IMR-90 (cell line): ENCODE measurements at regions not wholly inside any gene's neighbourhood (a gene's known extent, or its start where the extent isn't known, plus 50 kb on each side); places are given as distances from the start of the nearest gene placed in this dataset.

ENCODE experiments used
- ATAC-seq: fragments of 200-7000 bp; cut with Tn5 transposase; 2 replicates; pipeline ENCODE4 v1.9.1; 2020; ENCODE audit warnings: low read depth, mild to moderate bottlenecking, moderate library complexity
- BruUV-seq: library from RNA; stranded (reverse); fragments of 400-500 nt; replicated peaks from 2 replicates; lab custom pipeline; 2021; lab: Mats Ljungman, UMichigan
- CTCF ChIA-PET: fragments of 300-600 bp; formaldehyde crosslinking; extraction: SDS; loops from one replicate; lab custom pipeline; 2021; ENCODE audit warnings: antibody characterized with exemption; lab: Yijun Ruan, JAX
- POLR2A ChIA-PET: fragments of 300-600 bp; sonication (Branson Sonifier 250); formaldehyde crosslinking; loops from one replicate; lab custom pipeline; 2022; ENCODE audit warnings: antibody characterized with exemption; ENCODE audit not compliant: unreplicated experiment; lab: Charles Lee
- DNase-seq: peaks from one replicate; pipeline ENCODE4 v3.0.0; 2013
- H2AFZ ChIP-seq: replicated peaks from 2 replicates; pipeline ENCODE3; 2013; ENCODE audit warnings: low read length, mild to moderate bottlenecking; ENCODE audit not compliant: poor library complexity
- H2AK5ac ChIP-seq: 2 replicates; pipeline ENCODE4 v1.6.1; 2013; ENCODE audit warnings: low read depth, low read length, inconsistent platforms
- H2AK9ac ChIP-seq: replicated peaks from 2 replicates; pipeline ENCODE3; 2013; ENCODE audit warnings: mild to moderate bottlenecking, low read depth, low read length, moderate library complexity; ENCODE audit not compliant: poor library complexity
- H2BK120ac ChIP-seq: 2 replicates; pipeline ENCODE4 v1.6.1; 2013; ENCODE audit warnings: low read depth, low read length, inconsistent platforms
- H2BK15ac ChIP-seq: 3 replicates; pipeline ENCODE4 v1.6.1; 2013; ENCODE audit warnings: low read depth, low read length, inconsistent platforms
- H2BK20ac ChIP-seq: 2 replicates; pipeline ENCODE4 v1.6.1; 2013; ENCODE audit warnings: low read depth, mild to moderate bottlenecking, inconsistent platforms, low read length, moderate library complexity
- H2BK5ac ChIP-seq: 2 replicates; pipeline ENCODE4 v1.6.1; 2013; ENCODE audit warnings: mild to moderate bottlenecking, low read depth, low read length, inconsistent platforms; ENCODE audit not compliant: poor library complexity, severe bottlenecking
- H3K14ac ChIP-seq: replicated peaks from 2 replicates; pipeline ENCODE4 v1.6.1; 2013; ENCODE audit warnings: low read depth, low read length, inconsistent platforms
- H3K18ac ChIP-seq: 2 replicates; pipeline ENCODE4 v1.6.1; 2013; ENCODE audit warnings: low read depth, low read length, control low read depth
- H3K23ac ChIP-seq: 2 replicates; pipeline ENCODE4 v1.6.1; 2013; ENCODE audit warnings: low read depth, low read length, inconsistent platforms
- H3K27ac ChIP-seq: 2 replicates; pipeline ENCODE4 v1.5.1; 2013; ENCODE audit warnings: mild to moderate bottlenecking, control low read depth, low read length; ENCODE audit not compliant: insufficient read depth
- H3K27me3 ChIP-seq: 2 replicates; pipeline ENCODE4 v1.6.1; 2013; ENCODE audit warnings: low read length; ENCODE audit not compliant: control insufficient read depth, insufficient read depth
- H3K36me3 ChIP-seq: 2 replicates; pipeline ENCODE4 v1.6.1; 2013; ENCODE audit warnings: low read length, mixed read lengths; ENCODE audit not compliant: control insufficient read depth, insufficient read depth
- H3K4ac ChIP-seq: 2 replicates; pipeline ENCODE4 v1.6.1; 2013; ENCODE audit warnings: low read depth, low read length, inconsistent platforms
- H3K4me1 ChIP-seq: 2 replicates; pipeline ENCODE4 v1.6.1; 2013; ENCODE audit warnings: low read length, mixed read lengths; ENCODE audit not compliant: control insufficient read depth, insufficient read depth
- H3K4me2 ChIP-seq: 2 replicates; pipeline ENCODE4 v1.6.1; 2013; ENCODE audit warnings: low read depth, mild to moderate bottlenecking, control low read depth, low read length, moderate library complexity
- H3K4me3 ChIP-seq: 2 replicates; pipeline ENCODE4 v1.5.1; 2013; ENCODE audit warnings: low read depth, mild to moderate bottlenecking, control low read depth, low read length, moderate library complexity; ENCODE audit not compliant: insufficient read depth
- H3K56ac ChIP-seq: 2 replicates; pipeline ENCODE4 v1.6.1; 2013; ENCODE audit warnings: low read length, inconsistent platforms; ENCODE audit not compliant: insufficient read depth; ENCODE audit errors: extremely low read depth
- H3K79me1 ChIP-seq, 2 experiments: 2 replicates each; pipeline ENCODE4 v1.6.1; 2013; ENCODE audit warnings: low read length in 2 of 2, inconsistent platforms in 1 of 2, low read depth in 1 of 2
- H3K9ac ChIP-seq: 2 replicates; pipeline ENCODE4 v1.6.1; 2013; ENCODE audit warnings: low read depth, low read length, control low read depth
- H3K9me1 ChIP-seq: 2 replicates; pipeline ENCODE4 v1.6.1; 2013; ENCODE audit warnings: low read length, inconsistent platforms; ENCODE audit not compliant: insufficient read depth
- H3K9me3 ChIP-seq: 2 replicates; pipeline ENCODE4 v1.6.1; 2013; ENCODE audit warnings: low read length; ENCODE audit not compliant: control insufficient read depth, insufficient read depth
- H4K20me1 ChIP-seq: 2 replicates; pipeline ENCODE4 v1.6.1; 2013; ENCODE audit warnings: low read length, inconsistent platforms; ENCODE audit not compliant: insufficient read depth
- H4K5ac ChIP-seq: 2 replicates; pipeline ENCODE4 v1.6.1; 2013; ENCODE audit warnings: mild to moderate bottlenecking, low read depth, low read length, control low read depth
- H4K8ac ChIP-seq, 2 experiments: 2 replicates each; pipeline ENCODE4 v1.6.1; 2013; ENCODE audit warnings: low read depth in 2 of 2, low read length in 2 of 2, control low read depth in 1 of 2, inconsistent platforms in 1 of 2
- H4K91ac ChIP-seq: 2 replicates; pipeline ENCODE4 v1.6.1; 2013; ENCODE audit warnings: low read depth, low read length, inconsistent platforms; ENCODE audit not compliant: insufficient read depth
- ELK1 ChIP-seq: fragments of 150-350 bp; IDR thresholded peaks from 2 replicates; pipeline ENCODE4 v1.6.1; 2016; ENCODE audit warnings: low read depth, mild to moderate bottlenecking, low read length, moderate library complexity, borderline replicate concordance
- RFX5 ChIP-seq: IDR thresholded peaks from 2 replicates; pipeline ENCODE4 v1.8.0; 2012; ENCODE audit warnings: low read depth, mild to moderate bottlenecking, low read length, moderate library complexity
- WGBS, 2 experiments: methylation state at CpG; one replicate each; pipeline versions ENCODE4 v1.1.5 to v1.1.7; 2013; ENCODE audit warnings: missing lambda C conversion rate in 2 of 2; ENCODE audit not compliant: insufficient read length in 1 of 2; ENCODE audit errors: extremely low coverage in 2 of 2; 5-methylcytosine and 5-hydroxymethylcytosine counted together
- dilution Hi-C: fragments of 300-500 bp; cut with HindIII; formaldehyde crosslinking; loops from one replicate; pipeline ENCODE4 v1.14.3; 2018; ENCODE audit warnings: low sequenced_read_pairs; ENCODE audit not compliant: unreplicated experiment
- in situ Hi-C: fragments of 300-500 bp; cut with MboI; formaldehyde crosslinking; loops from 3 replicates; pipeline ENCODE4 v1.14.3; 2019; ENCODE audit warnings: low sequenced_read_pairs, inconsistent platforms, mixed read lengths
- intact Hi-C: fragments of 100-400 bp; cut with micrococcal nuclease; formaldehyde crosslinking; loops from 2 replicates; pipeline ENCODE4 v1.10.0; 2022

GRCh38 chr2:43138441-43138840, 88.0 kb downstream of the ZFP36L2 start:
- no peak overlapping the region for H3K23ac ChIP-seq
- no peaks in the 10 kb centered on the region for H3K27me3 ChIP-seq
- no peak overlapping the region for H3K18ac ChIP-seq
- H3K4me3 ChIP-seq: no peak overlapping the region
- no peak overlapping the region for H2BK20ac ChIP-seq
- H3K4ac ChIP-seq: no peak overlapping the region
- no peak for ATAC-seq
- no peaks in the 10 kb centered on the region for H3K79me1 ChIP-seq
- no peak overlapping the region for H2AK5ac ChIP-seq
- dilution Hi-C loops (no loop called here), in situ Hi-C loops (no loop called here), intact Hi-C loops (no loop called here)
- no peaks in the 10 kb centered on the region for H3K4me1 ChIP-seq
- no peak for DNase-seq
- no peak overlapping the region for H2AFZ ChIP-seq
- H4K91ac ChIP-seq: no peak overlapping the region
- BruUV-seq: no TSS peak
- H4K5ac ChIP-seq: no peak overlapping the region
- no peak overlapping the region for H3K27ac ChIP-seq
- H4K20me1 ChIP-seq: no peaks in the 10 kb centered on the region
- no peak overlapping the region for H2BK120ac ChIP-seq
- H3K9ac ChIP-seq: no peak overlapping the region
- 0 out of 2 replicates have a peak overlapping the region, but pooled peaks have one; percentile 18 for H3K14ac ChIP-seq
- no peak for TF ChIP-seq RFX5
- TF ChIP-seq ELK1: no peak
- H3K4me2 ChIP-seq: no peak overlapping the region
- H3K36me3 ChIP-seq: no peaks in the 10 kb centered on the region
- H2BK15ac ChIP-seq: no peak overlapping the region
- 0 out of 2 replicates have a peak, but pooled peaks cover 2% of the 10 kb centered on the region for H3K9me1 ChIP-seq
- no peak overlapping the region for H3K56ac ChIP-seq
- no peak overlapping the region for H2BK5ac ChIP-seq
- CTCF ChIA-PET: interaction anchor here (0.6 to 0.8 kb wide), 2 partner anchors 9 to 52 kb away, joined by 4 to 8 read pairs; no protein-coding TSS in a partner anchor
- POLR2A ChIA-PET: no interaction called here
- WGBS, 2 experiments: no CpG with 5 or more reads among the region's 3 CpGs
- H3K9me3 ChIP-seq: no peaks in the 10 kb centered on the region
- H4K8ac ChIP-seq: 0 out of 4 replicates have a peak overlapping the region, but pooled peaks of 1 of the 2 experiments have one; percentile 35
- H2AK9ac ChIP-seq: no peak overlapping the region
